ENCODE measurements at regions not wholly inside any gene's neighbourhood (a gene's known extent, or its start where the extent isn't known, plus 50 kb on each side); places are given as distances from the start of the nearest gene placed in this dataset.

DNA sequence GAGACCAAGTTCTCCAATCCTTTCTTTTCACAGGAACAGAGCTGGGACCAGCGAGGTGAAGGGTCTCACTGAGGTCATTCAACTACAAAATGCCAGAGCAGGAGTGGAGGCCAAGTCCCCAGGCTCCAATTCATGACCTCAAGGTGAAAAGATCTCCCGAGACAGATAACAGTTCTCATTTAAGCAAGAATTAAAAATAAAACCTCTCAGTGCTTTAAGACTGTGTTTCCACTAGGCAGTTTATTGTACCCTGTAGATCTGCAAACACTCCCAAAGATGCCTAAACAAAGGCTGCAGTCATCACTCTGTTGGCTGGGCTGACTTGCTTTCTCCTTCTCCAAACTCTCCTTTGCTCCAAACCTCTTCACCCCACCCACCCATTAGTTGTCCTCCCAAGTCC lies 74.8 kb upstream of the CXCL12 start:
- no peak for TF ChIP-seq CTCF (IDR thresholded peaks at IDR 0.05)
- TF ChIP-seq EZH2 (IDR thresholded peaks at IDR 0.05; ENCODE audit: borderline replicate concordance, insufficient read depth, low read depth, low read length, poor library complexity, severe bottlenecking), result no peak

All from B cell (primary cell).